ENCODE measurements at regions not wholly inside any gene's neighbourhood (a gene's known extent, or its start where the extent isn't known, plus 50 kb on each side); places are given as distances from the start of the nearest gene placed in this dataset.

DNA sequence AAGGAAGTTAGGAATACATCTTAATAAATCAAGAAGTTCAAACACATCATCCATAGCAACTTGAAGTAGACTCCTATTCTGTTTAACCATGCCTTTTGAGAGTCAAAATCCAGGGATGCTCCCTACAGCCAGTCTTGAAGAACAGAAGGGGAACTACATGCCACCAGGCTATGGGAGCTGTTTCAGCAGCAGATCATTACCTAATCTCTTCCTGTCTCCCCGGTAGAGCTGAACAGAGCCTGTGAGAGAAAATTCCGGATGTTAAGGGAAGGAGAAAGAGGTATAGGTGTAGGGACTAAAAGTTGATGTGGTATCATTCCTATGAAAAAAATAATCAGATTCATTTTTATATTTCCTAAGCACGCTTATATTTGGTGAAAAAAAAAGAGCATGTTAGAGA lies 352.2 kb downstream of the SPRY1 start:
- H3K27ac Mint-ChIP-seq (ENCODE audit: unreplicated experiment): no peak overlapping the region

GRCh38 chr4:123749383-123749782 lies 352.8 kb downstream of the SPRY1 start:
- Mint-ChIP-seq H3K4me1 (ENCODE audit: low read depth, unreplicated experiment) (peaks cover 6% of the 10 kb centered on the region), H3K27ac (ENCODE audit: unreplicated experiment) (no peak overlapping the region), H3K4me3 (ENCODE audit: unreplicated experiment) (no peak overlapping the region), H3K36me3 (ENCODE audit: low read depth, unreplicated experiment) (no peaks in the 10 kb centered on the region), H3K27me3 (ENCODE audit: low read depth, unreplicated experiment) (no peaks in the 10 kb centered on the region), H3K9me3 (ENCODE audit: unreplicated experiment) (no peaks in the 10 kb centered on the region)
- Histone ChIP-seq H3K4me2 (ENCODE audit: low read length) (no peak overlapping the region), H3K36me3 (ENCODE audit: insufficient read depth, low read length) (no peaks in the 10 kb centered on the region), H3K4me3 (ENCODE audit: insufficient read depth, low read depth, low read length) (no peak overlapping the region), H3K27ac (ENCODE audit: low read depth, low read length) (no peak overlapping the region), H3K79me2 (ENCODE audit: insufficient read depth, low read length) (no peaks in the 10 kb centered on the region), H2AFZ (ENCODE audit: low read depth, low read length) (no peak overlapping the region), H3K27me3 (ENCODE audit: insufficient read depth, low read length) (no peaks in the 10 kb centered on the region), H3K9ac (ENCODE audit: low read length) (no peak overlapping the region), H4K20me1 (ENCODE audit: insufficient read depth, low read length) (no peaks in the 10 kb centered on the region), H3K9me3 (ENCODE audit: insufficient read depth, low read depth, low read length) (no peaks in the 10 kb centered on the region), H3K4me1 (ENCODE audit: insufficient read depth, low read length) (no peaks in the 10 kb centered on the region)
- DNase-seq (ENCODE audit: low read depth) (no peak), FAIRE-seq (no peak)
- TF ChIP-seq, protein P1, sequence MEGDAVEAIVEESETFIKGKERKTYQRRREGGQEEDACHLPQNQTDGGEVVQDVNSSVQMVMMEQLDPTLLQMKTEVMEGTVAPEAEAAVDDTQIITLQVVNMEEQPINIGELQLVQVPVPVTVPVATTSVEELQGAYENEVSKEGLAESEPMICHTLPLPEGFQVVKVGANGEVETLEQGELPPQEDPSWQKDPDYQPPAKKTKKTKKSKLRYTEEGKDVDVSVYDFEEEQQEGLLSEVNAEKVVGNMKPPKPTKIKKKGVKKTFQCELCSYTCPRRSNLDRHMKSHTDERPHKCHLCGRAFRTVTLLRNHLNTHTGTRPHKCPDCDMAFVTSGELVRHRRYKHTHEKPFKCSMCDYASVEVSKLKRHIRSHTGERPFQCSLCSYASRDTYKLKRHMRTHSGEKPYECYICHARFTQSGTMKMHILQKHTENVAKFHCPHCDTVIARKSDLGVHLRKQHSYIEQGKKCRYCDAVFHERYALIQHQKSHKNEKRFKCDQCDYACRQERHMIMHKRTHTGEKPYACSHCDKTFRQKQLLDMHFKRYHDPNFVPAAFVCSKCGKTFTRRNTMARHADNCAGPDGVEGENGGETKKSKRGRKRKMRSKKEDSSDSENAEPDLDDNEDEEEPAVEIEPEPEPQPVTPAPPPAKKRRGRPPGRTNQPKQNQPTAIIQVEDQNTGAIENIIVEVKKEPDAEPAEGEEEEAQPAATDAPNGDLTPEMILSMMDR (IDR thresholded peaks at IDR 0.05; ENCODE audit: insufficient read depth, low read depth, low read length): no peak
- no peak for TF ChIP-seq EZH2 (IDR thresholded peaks at IDR 0.05; ENCODE audit: insufficient read depth, low read length)

More for the DNA sequence above, 352.2 kb downstream of the SPRY1 start:
- TF ChIP-seq EZH2 (IDR thresholded peaks at IDR 0.05; ENCODE audit: insufficient read depth, low read length): no peak
- no peak overlapping the region for H3K4me3 ChIP-seq (ENCODE audit: insufficient read depth, low read depth, low read length)
- Mint-ChIP-seq H3K4me1 (ENCODE audit: low read depth, unreplicated experiment) (peaks cover 6% of the 10 kb centered on the region), H3K9me3 (ENCODE audit: unreplicated experiment) (no peaks in the 10 kb centered on the region), H3K36me3 (ENCODE audit: low read depth, unreplicated experiment) (no peaks in the 10 kb centered on the region), H3K4me3 (ENCODE audit: unreplicated experiment) (no peak overlapping the region), H3K27me3 (ENCODE audit: low read depth, unreplicated experiment) (no peaks in the 10 kb centered on the region)
- no peak overlapping the region for H2AFZ ChIP-seq (ENCODE audit: low read depth, low read length)
- no peaks in the 10 kb centered on the region for H3K4me1 ChIP-seq (ENCODE audit: insufficient read depth, low read length)
- no peaks in the 10 kb centered on the region for H4K20me1 ChIP-seq (ENCODE audit: insufficient read depth, low read length)
- H3K27ac ChIP-seq (ENCODE audit: low read depth, low read length): no peak overlapping the region
- H3K36me3 ChIP-seq (ENCODE audit: insufficient read depth, low read length): no peaks in the 10 kb centered on the region
- DNase-seq (ENCODE audit: low read depth) (no peak), FAIRE-seq (no peak)
- no peaks in the 10 kb centered on the region for H3K9me3 ChIP-seq (ENCODE audit: insufficient read depth, low read depth, low read length)
- no peak overlapping the region for H3K9ac ChIP-seq (ENCODE audit: low read length)
- H3K4me2 ChIP-seq (ENCODE audit: low read length): no peak overlapping the region
- H3K79me2 ChIP-seq (ENCODE audit: insufficient read depth, low read length): no peaks in the 10 kb centered on the region
- H3K27me3 ChIP-seq (ENCODE audit: insufficient read depth, low read length): no peaks in the 10 kb centered on the region

GRCh38 chr4:123750044-123750443 lies 353.4 kb downstream of the SPRY1 start:
- FAIRE-seq (no peak), DNase-seq (ENCODE audit: low read depth) (no peak)
- H3K4me3 ChIP-seq (ENCODE audit: insufficient read depth, low read depth, low read length): no peak overlapping the region
- no peaks in the 10 kb centered on the region for H3K36me3 Mint-ChIP-seq (ENCODE audit: low read depth, unreplicated experiment)
- no peak overlapping the region for H3K9ac ChIP-seq (ENCODE audit: low read length)
- H3K4me1 ChIP-seq (ENCODE audit: insufficient read depth, low read length): no peaks in the 10 kb centered on the region
- H3K27me3 ChIP-seq (ENCODE audit: insufficient read depth, low read length): no peaks in the 10 kb centered on the region
- H3K27ac ChIP-seq (ENCODE audit: low read depth, low read length): no peak overlapping the region
- H3K4me2 ChIP-seq (ENCODE audit: low read length): peak overlapping the region; percentile 24
- no peaks in the 10 kb centered on the region for H3K79me2 ChIP-seq (ENCODE audit: insufficient read depth, low read length)
- H2AFZ ChIP-seq (ENCODE audit: low read depth, low read length): no peak overlapping the region
- no peaks in the 10 kb centered on the region for H3K9me3 Mint-ChIP-seq (ENCODE audit: unreplicated experiment)
- H3K9me3 ChIP-seq (ENCODE audit: insufficient read depth, low read depth, low read length): no peaks in the 10 kb centered on the region
- H4K20me1 ChIP-seq (ENCODE audit: insufficient read depth, low read length): no peaks in the 10 kb centered on the region
- H3K4me3 Mint-ChIP-seq (ENCODE audit: unreplicated experiment): no peak overlapping the region
- TF ChIP-seq, protein P1 (IDR thresholded peaks at IDR 0.05; ENCODE audit: insufficient read depth, low read depth, low read length): no peak
- TF ChIP-seq EZH2 (IDR thresholded peaks at IDR 0.05; ENCODE audit: insufficient read depth, low read length): no peak
- no peak overlapping the region for H3K27ac Mint-ChIP-seq (ENCODE audit: unreplicated experiment)
- H3K36me3 ChIP-seq (ENCODE audit: insufficient read depth, low read length): no peaks in the 10 kb centered on the region
- H3K27me3 Mint-ChIP-seq (ENCODE audit: low read depth, unreplicated experiment): no peaks in the 10 kb centered on the region
- peaks cover 6% of the 10 kb centered on the region for H3K4me1 Mint-ChIP-seq (ENCODE audit: low read depth, unreplicated experiment)
